ENCODE measurements at regions not wholly inside any gene's neighbourhood (a gene's known extent, or its start where the extent isn't known, plus 50 kb on each side); places are given as distances from the start of the nearest gene placed in this dataset.

GRCh38 chr12:115886666-115887065, 390.8 kb downstream of the MED13L start:
- TF ChIP-seq ZNF274 (IDR thresholded peaks at IDR 0.05; ENCODE audit: low read depth, low read length): no peak
- TF ChIP-seq YY1 (IDR thresholded peaks at IDR 0.05; ENCODE audit: insufficient read depth, insufficient read length): no peak
- no peak for TF ChIP-seq SUZ12 (IDR thresholded peaks at IDR 0.05; ENCODE audit: extremely low read depth, insufficient read depth, insufficient read length)

Measured in NT2/D1 (cell line).